ENCODE measurements at regions not wholly inside any gene's neighbourhood (a gene's known extent, or its start where the extent isn't known, plus 50 kb on each side); places are given as distances from the start of the nearest gene placed in this dataset.

DNA sequence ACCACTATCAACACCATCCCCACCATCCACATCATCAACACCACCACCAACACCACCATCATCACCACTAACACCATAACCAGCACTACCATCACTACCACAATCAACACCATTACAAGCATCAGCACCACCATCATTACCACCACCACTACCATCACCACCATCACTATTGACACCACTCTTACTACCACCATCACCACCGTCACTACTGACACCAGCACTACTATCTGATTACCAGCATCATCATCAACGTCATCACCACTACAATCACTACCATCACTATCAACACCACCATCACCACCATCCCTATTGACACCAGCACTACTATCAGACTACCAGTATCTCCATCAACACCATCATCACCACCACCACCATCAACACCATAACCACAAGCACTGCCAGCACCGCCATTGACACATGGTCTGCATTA, 106.1 kb upstream of the RUNX3 start:
- no peak for TF ChIP-seq CTCF (IDR thresholded peaks at IDR 0.05)
- TF ChIP-seq POLR2A (IDR thresholded peaks at IDR 0.05) = no peak
